IMR-90 (cell line): ENCODE measurements at regions not wholly inside any gene's neighbourhood (a gene's known extent, or its start where the extent isn't known, plus 50 kb on each side); places are given as distances from the start of the nearest gene placed in this dataset.

Experiments
- ATAC-seq: fragments of 200-7000 bp; cut with Tn5 transposase; 2 replicates; pipeline ENCODE4 v1.9.1; 2020; ENCODE audit warnings: low read depth, mild to moderate bottlenecking, moderate library complexity
- BruUV-seq: library from RNA; stranded (reverse); fragments of 400-500 nt; replicated peaks from 2 replicates; lab custom pipeline; 2021; lab: Mats Ljungman, UMichigan
- CTCF ChIA-PET: fragments of 300-600 bp; formaldehyde crosslinking; extraction: SDS; loops from one replicate; lab custom pipeline; 2021; ENCODE audit warnings: antibody characterized with exemption; lab: Yijun Ruan, JAX
- POLR2A ChIA-PET: fragments of 300-600 bp; sonication (Branson Sonifier 250); formaldehyde crosslinking; loops from one replicate; lab custom pipeline; 2022; ENCODE audit warnings: antibody characterized with exemption; ENCODE audit not compliant: unreplicated experiment; lab: Charles Lee
- DNase-seq: peaks from one replicate; pipeline ENCODE4 v3.0.0; 2013
- H2AFZ ChIP-seq: replicated peaks from 2 replicates; pipeline ENCODE3; 2013; ENCODE audit warnings: low read length, mild to moderate bottlenecking; ENCODE audit not compliant: poor library complexity
- H2AK5ac ChIP-seq: 2 replicates; pipeline ENCODE4 v1.6.1; 2013; ENCODE audit warnings: low read depth, low read length, inconsistent platforms
- H2AK9ac ChIP-seq: replicated peaks from 2 replicates; pipeline ENCODE3; 2013; ENCODE audit warnings: mild to moderate bottlenecking, low read depth, low read length, moderate library complexity; ENCODE audit not compliant: poor library complexity
- H2BK120ac ChIP-seq: 2 replicates; pipeline ENCODE4 v1.6.1; 2013; ENCODE audit warnings: low read depth, low read length, inconsistent platforms
- H2BK15ac ChIP-seq: 3 replicates; pipeline ENCODE4 v1.6.1; 2013; ENCODE audit warnings: low read depth, low read length, inconsistent platforms
- H2BK20ac ChIP-seq: 2 replicates; pipeline ENCODE4 v1.6.1; 2013; ENCODE audit warnings: low read depth, mild to moderate bottlenecking, inconsistent platforms, low read length, moderate library complexity
- H2BK5ac ChIP-seq: 2 replicates; pipeline ENCODE4 v1.6.1; 2013; ENCODE audit warnings: mild to moderate bottlenecking, low read depth, low read length, inconsistent platforms; ENCODE audit not compliant: poor library complexity, severe bottlenecking
- H3K14ac ChIP-seq: replicated peaks from 2 replicates; pipeline ENCODE4 v1.6.1; 2013; ENCODE audit warnings: low read depth, low read length, inconsistent platforms
- H3K18ac ChIP-seq: 2 replicates; pipeline ENCODE4 v1.6.1; 2013; ENCODE audit warnings: low read depth, low read length, control low read depth
- H3K23ac ChIP-seq: 2 replicates; pipeline ENCODE4 v1.6.1; 2013; ENCODE audit warnings: low read depth, low read length, inconsistent platforms
- H3K27ac ChIP-seq: 2 replicates; pipeline ENCODE4 v1.5.1; 2013; ENCODE audit warnings: mild to moderate bottlenecking, control low read depth, low read length; ENCODE audit not compliant: insufficient read depth
- H3K27me3 ChIP-seq: 2 replicates; pipeline ENCODE4 v1.6.1; 2013; ENCODE audit warnings: low read length; ENCODE audit not compliant: control insufficient read depth, insufficient read depth
- H3K36me3 ChIP-seq: 2 replicates; pipeline ENCODE4 v1.6.1; 2013; ENCODE audit warnings: low read length, mixed read lengths; ENCODE audit not compliant: control insufficient read depth, insufficient read depth
- H3K4ac ChIP-seq: 2 replicates; pipeline ENCODE4 v1.6.1; 2013; ENCODE audit warnings: low read depth, low read length, inconsistent platforms
- H3K4me1 ChIP-seq: 2 replicates; pipeline ENCODE4 v1.6.1; 2013; ENCODE audit warnings: low read length, mixed read lengths; ENCODE audit not compliant: control insufficient read depth, insufficient read depth
- H3K4me2 ChIP-seq: 2 replicates; pipeline ENCODE4 v1.6.1; 2013; ENCODE audit warnings: low read depth, mild to moderate bottlenecking, control low read depth, low read length, moderate library complexity
- H3K4me3 ChIP-seq: 2 replicates; pipeline ENCODE4 v1.5.1; 2013; ENCODE audit warnings: low read depth, mild to moderate bottlenecking, control low read depth, low read length, moderate library complexity; ENCODE audit not compliant: insufficient read depth
- H3K56ac ChIP-seq: 2 replicates; pipeline ENCODE4 v1.6.1; 2013; ENCODE audit warnings: low read length, inconsistent platforms; ENCODE audit not compliant: insufficient read depth; ENCODE audit errors: extremely low read depth
- H3K79me1 ChIP-seq, 2 experiments: 2 replicates each; pipeline ENCODE4 v1.6.1; 2013; ENCODE audit warnings: low read length in 2 of 2, inconsistent platforms in 1 of 2, low read depth in 1 of 2
- H3K9ac ChIP-seq: 2 replicates; pipeline ENCODE4 v1.6.1; 2013; ENCODE audit warnings: low read depth, low read length, control low read depth
- H3K9me1 ChIP-seq: 2 replicates; pipeline ENCODE4 v1.6.1; 2013; ENCODE audit warnings: low read length, inconsistent platforms; ENCODE audit not compliant: insufficient read depth
- H3K9me3 ChIP-seq: 2 replicates; pipeline ENCODE4 v1.6.1; 2013; ENCODE audit warnings: low read length; ENCODE audit not compliant: control insufficient read depth, insufficient read depth
- H4K20me1 ChIP-seq: 2 replicates; pipeline ENCODE4 v1.6.1; 2013; ENCODE audit warnings: low read length, inconsistent platforms; ENCODE audit not compliant: insufficient read depth
- H4K5ac ChIP-seq: 2 replicates; pipeline ENCODE4 v1.6.1; 2013; ENCODE audit warnings: mild to moderate bottlenecking, low read depth, low read length, control low read depth
- H4K8ac ChIP-seq, 2 experiments: 2 replicates each; pipeline ENCODE4 v1.6.1; 2013; ENCODE audit warnings: low read depth in 2 of 2, low read length in 2 of 2, control low read depth in 1 of 2, inconsistent platforms in 1 of 2
- H4K91ac ChIP-seq: 2 replicates; pipeline ENCODE4 v1.6.1; 2013; ENCODE audit warnings: low read depth, low read length, inconsistent platforms; ENCODE audit not compliant: insufficient read depth
- CTCF ChIP-seq: conservative IDR thresholded peaks from 2 replicates; pipeline ENCODE4 v1.5.1; 2012; ENCODE audit warnings: mild to moderate bottlenecking, low read depth, low read length, improper control_type of control experiment
- SMC3 ChIP-seq: fragments of 150-350 bp; IDR thresholded peaks from 2 replicates; pipeline ENCODE4 v1.6.1; 2016; ENCODE audit warnings: low read depth, mild to moderate bottlenecking, antibody characterized with exemption, low read length, moderate library complexity
- WGBS, 2 experiments: methylation state at CpG; one replicate each; pipeline versions ENCODE4 v1.1.5 to v1.1.7; 2013; ENCODE audit warnings: missing lambda C conversion rate in 2 of 2; ENCODE audit not compliant: insufficient read length in 1 of 2; ENCODE audit errors: extremely low coverage in 2 of 2; 5-methylcytosine and 5-hydroxymethylcytosine counted together
- dilution Hi-C: fragments of 300-500 bp; cut with HindIII; formaldehyde crosslinking; loops from one replicate; pipeline ENCODE4 v1.14.3; 2018; ENCODE audit warnings: low sequenced_read_pairs; ENCODE audit not compliant: unreplicated experiment
- in situ Hi-C: fragments of 300-500 bp; cut with MboI; formaldehyde crosslinking; loops from 3 replicates; pipeline ENCODE4 v1.14.3; 2019; ENCODE audit warnings: low sequenced_read_pairs, inconsistent platforms, mixed read lengths
- intact Hi-C: fragments of 100-400 bp; cut with micrococcal nuclease; formaldehyde crosslinking; loops from 2 replicates; pipeline ENCODE4 v1.10.0; 2022

GRCh38 chr14:30440961-30441360, 118.0 kb upstream of the G2E3 start:
- BruUV-seq, result no TSS peak
- Histone ChIP-seq H3K79me1 (no peaks in the 10 kb centered on the region), H3K9me3 (no peaks in the 10 kb centered on the region), H3K27me3 (peaks cover 7% of the 10 kb centered on the region), H3K9me1 (no peaks in the 10 kb centered on the region), H2BK20ac (no peak overlapping the region), H4K20me1 (no peaks in the 10 kb centered on the region), H2BK15ac (no peak overlapping the region), H3K23ac (no peak overlapping the region), H3K18ac (no peak overlapping the region), H3K56ac (no peak overlapping the region), H3K36me3 (no peaks in the 10 kb centered on the region), H3K4ac (no peak overlapping the region), H3K4me3 (no peak overlapping the region), H3K14ac (no peak overlapping the region), H2BK120ac (no peak overlapping the region), H2AK5ac (no peak overlapping the region), H3K4me2 (no peak overlapping the region), H4K91ac (no peak overlapping the region), H2AFZ (no peak overlapping the region), H2BK5ac (no peak overlapping the region), H3K9ac (no peak overlapping the region), H4K5ac (no peak overlapping the region), H3K27ac (no peak overlapping the region), H2AK9ac (no peak overlapping the region), H3K4me1 (no peaks in the 10 kb centered on the region), H4K8ac (no peak overlapping the region)
- DNase-seq (no peak), ATAC-seq (no peak)
- 55% methylated on average over 2 of the region's 4 CpGs; no CpG with 5 or more reads in 1 of the 2 experiments for WGBS, 2 experiments
- ChIA-PET CTCF (no interaction called here), POLR2A (no interaction called here)
- dilution Hi-C loops (no loop called here), in situ Hi-C loops (no loop called here), intact Hi-C loops (no loop called here)
- no peak for TF ChIP-seq CTCF
- no peak for TF ChIP-seq SMC3
